GM23338 (cell line): ENCODE measurements at regions not wholly inside any gene's neighbourhood (a gene's known extent, or its start where the extent isn't known, plus 50 kb on each side); places are given as distances from the start of the nearest gene placed in this dataset.

Source experiments
- ATAC-seq: fragments of 200-7000 bp; cut with Tn5 transposase; 3 replicates; pipeline ENCODE4 v1.9.1; 2020
- DNase-seq: peaks from one replicate; pipeline ENCODE4 v3.0.0-alpha.2; 2015; ENCODE audit warnings: low spot score
- H2AFZ ChIP-seq: fragments of 200-600 bp; sonication (generic); 2 replicates; pipeline ENCODE4 v1.8.0; 2016; ENCODE audit warnings: antibody characterized with exemption, mild to moderate bottlenecking, moderate library complexity
- H3F3A ChIP-seq: fragments of 200-600 bp; sonication (generic); replicated peaks from 2 replicates; pipeline ENCODE4 v1.8.0; 2017; ENCODE audit warnings: antibody characterized with exemption, mixed run types, low read depth
- H3K27ac ChIP-seq: fragments of 200-600 bp; sonication (generic); 2 replicates; pipeline ENCODE4 v1.6.1; 2016; ENCODE audit warnings: low read depth
- H3K27me3 ChIP-seq: fragments of 200-600 bp; sonication (generic); 2 replicates; pipeline ENCODE4 v1.8.0; 2016; ENCODE audit warnings: mild to moderate bottlenecking, mixed run types, moderate library complexity; ENCODE audit not compliant: insufficient read depth
- H3K36me3 ChIP-seq: fragments of 200-600 bp; sonication (generic); 2 replicates; pipeline ENCODE4 v1.8.0; 2016; ENCODE audit warnings: mild to moderate bottlenecking; ENCODE audit not compliant: insufficient read depth
- H3K4me1 ChIP-seq: fragments of 200-600 bp; sonication (generic); 2 replicates; pipeline ENCODE4 v1.8.0; 2016; ENCODE audit warnings: mild to moderate bottlenecking, moderate library complexity; ENCODE audit not compliant: insufficient read depth
- H3K4me2 ChIP-seq: fragments of 200-600 bp; sonication (generic); 2 replicates; pipeline ENCODE4 v1.7.1; 2017; ENCODE audit warnings: mixed run types
- H3K4me3 ChIP-seq: fragments of 200-600 bp; sonication (generic); 2 replicates; pipeline ENCODE4 v1.6.1; 2016; ENCODE audit warnings: mixed run types
- H3K79me2 ChIP-seq: fragments of 200-600 bp; sonication (generic); replicated peaks from 2 replicates; pipeline ENCODE4 v1.8.0; 2017; ENCODE audit warnings: mild to moderate bottlenecking; ENCODE audit not compliant: insufficient read depth
- H3K9me2 ChIP-seq: fragments of 200-600 bp; sonication (generic); 2 replicates; pipeline ENCODE4 v1.8.0; 2017; ENCODE audit not compliant: insufficient read depth
- H4K20me1 ChIP-seq: fragments of 200-600 bp; sonication (generic); replicated peaks from 2 replicates; pipeline ENCODE4 v1.8.0; 2017; ENCODE audit warnings: mild to moderate bottlenecking; ENCODE audit not compliant: insufficient read depth
- H3K27ac Mint-ChIP-seq: 2 replicates; pipeline ENCODE4 v1.8.0; 2020; ENCODE audit warnings: inconsistent platforms, mild to moderate bottlenecking, moderate library complexity, mixed read lengths
- H3K27me3 Mint-ChIP-seq: 3 replicates; pipeline ENCODE4 v1.8.0; 2022; ENCODE audit warnings: low read depth, mild to moderate bottlenecking, moderate library complexity, mixed read lengths, inconsistent platforms; ENCODE audit not compliant: insufficient read depth, poor library complexity
- H3K36me3 Mint-ChIP-seq: 3 replicates; pipeline ENCODE4 v1.8.0; 2021; ENCODE audit warnings: low read depth, mild to moderate bottlenecking, inconsistent platforms, moderate library complexity, mixed read lengths
- H3K4me1 Mint-ChIP-seq: 3 replicates; pipeline ENCODE4 v1.8.0; 2020; ENCODE audit warnings: mild to moderate bottlenecking, inconsistent platforms, mixed read lengths
- H3K4me3 Mint-ChIP-seq: 3 replicates; pipeline ENCODE4 v1.8.0; 2021; ENCODE audit warnings: moderate library complexity, mild to moderate bottlenecking, inconsistent platforms, mixed read lengths
- H3K9me3 Mint-ChIP-seq: 3 replicates; pipeline ENCODE4 v1.8.0; 2020; ENCODE audit warnings: moderate library complexity, mild to moderate bottlenecking, inconsistent platforms, mixed read lengths
- CREB1 ChIP-seq: fragments of 250-450 bp; sonication (Bioruptor Pico); IDR thresholded peaks from 2 replicates; pipeline ENCODE4 v1.5.0; 2020; ENCODE audit warnings: low read depth, mild to moderate bottlenecking, moderate library complexity
- CTCF ChIP-seq, 2 experiments: fragments of 200-600 bp in 1 of 2; sonication (generic) in 1 of 2; conservative IDR thresholded peaks; 2 replicates each; pipeline versions ENCODE4 v1.5.1 to v1.6.1; 2016 to 2017; ENCODE audit warnings: antibody characterized with exemption in 2 of 2, low read depth in 2 of 2, mild to moderate bottlenecking in 2 of 2, moderate library complexity in 1 of 2
- ETS1 ChIP-seq: IDR thresholded peaks from 2 replicates; pipeline ENCODE4 v1.6.1; 2016; ENCODE audit warnings: antibody characterized with exemption
- EZH2 ChIP-seq: fragments of 200-600 bp; sonication (generic); IDR thresholded peaks from one replicate; pipeline ENCODE4 v1.8.0; 2017; ENCODE audit warnings: antibody characterized with exemption, mild to moderate bottlenecking, low read depth; ENCODE audit not compliant: unreplicated experiment
- EZH2phosphoT487 ChIP-seq: fragments of 200-600 bp; sonication (generic); IDR thresholded peaks from one replicate; pipeline ENCODE4 v1.8.1; 2018; ENCODE audit warnings: antibody characterized with exemption; ENCODE audit not compliant: unreplicated experiment
- JUNB ChIP-seq: IDR thresholded peaks from one replicate; pipeline ENCODE4 v1.6.1; 2016; ENCODE audit warnings: antibody characterized with exemption; ENCODE audit not compliant: unreplicated experiment
- NANOG ChIP-seq: IDR thresholded peaks from 2 replicates; pipeline ENCODE4 v1.6.1; 2016; ENCODE audit warnings: antibody characterized with exemption, borderline replicate concordance
- POLR2AphosphoS5 ChIP-seq: IDR thresholded peaks from 2 replicates; pipeline ENCODE4 v1.6.1; 2016; ENCODE audit warnings: antibody characterized with exemption, low read depth
- REST ChIP-seq: IDR thresholded peaks from one replicate; pipeline ENCODE4 v1.6.1; 2018; ENCODE audit warnings: antibody characterized with exemption; ENCODE audit not compliant: unreplicated experiment
- STAT1 ChIP-seq: IDR thresholded peaks from one replicate; pipeline ENCODE4 v1.6.1; 2016; ENCODE audit warnings: antibody characterized with exemption; ENCODE audit not compliant: unreplicated experiment
- ZNF114 ChIP-seq: fragments of 250-450 bp; sonication (Bioruptor Pico); IDR thresholded peaks from 2 replicates; pipeline ENCODE4 v1.5.0; 2020; ENCODE audit warnings: mild to moderate bottlenecking, moderate library complexity
- ZNF331 ChIP-seq: fragments of 250-450 bp; sonication (Bioruptor Pico); IDR thresholded peaks from 2 replicates; pipeline ENCODE4 v1.5.0; 2020; ENCODE audit warnings: low read depth, mild to moderate bottlenecking, moderate library complexity
- TF ChIP-seq, protein P1 (sequence below): fragments of 250-450 bp; sonication (Bioruptor Pico); IDR thresholded peaks from 2 replicates; pipeline ENCODE4 v1.5.0; 2020; ENCODE audit warnings: mild to moderate bottlenecking, moderate library complexity

- Mint-ChIP-seq H3K9me3 (no peaks in the 10 kb centered on the region), H3K27ac (no peak overlapping the region), H3K4me1 (0 out of 3 replicates have a peak, but pooled peaks cover 2% of the 10 kb centered on the region), H3K4me3 (no peak overlapping the region), H3K27me3 (no peaks in the 10 kb centered on the region), H3K36me3 (no peaks in the 10 kb centered on the region)
- Histone ChIP-seq H3K79me2 (no peaks in the 10 kb centered on the region), H4K20me1 (no peaks in the 10 kb centered on the region), H3K4me3 (no peak overlapping the region), H3K36me3 (no peaks in the 10 kb centered on the region), H3K4me1 (no peaks in the 10 kb centered on the region), H3F3A (no peaks in the 10 kb centered on the region), H3K9me2 (no peaks in the 10 kb centered on the region), H3K27me3 (no peaks in the 10 kb centered on the region), H3K4me2 (no peak overlapping the region), H3K27ac (no peak overlapping the region), H2AFZ (no peak overlapping the region)
- no peak for TF ChIP-seq CREB1 (CRISPR knock-in tag)
- TF ChIP-seq ZNF331 (CRISPR knock-in tag): no peak
- no peak for TF ChIP-seq JUNB
- no peak for TF ChIP-seq EZH2
- TF ChIP-seq STAT1: no peak
- TF ChIP-seq ETS1: no peak
- no peak for TF ChIP-seq EZH2phosphoT487
- TF ChIP-seq NANOG: no peak
- no peak for TF ChIP-seq ZNF114 (CRISPR knock-in tag)
- no peak for TF ChIP-seq POLR2AphosphoS5
- no peak for TF ChIP-seq REST
- TF ChIP-seq CTCF (conservative IDR thresholded peaks at IDR 0.05; ENCODE audit: low read depth in 2 of 2): no peak
- TF ChIP-seq, protein P1, sequence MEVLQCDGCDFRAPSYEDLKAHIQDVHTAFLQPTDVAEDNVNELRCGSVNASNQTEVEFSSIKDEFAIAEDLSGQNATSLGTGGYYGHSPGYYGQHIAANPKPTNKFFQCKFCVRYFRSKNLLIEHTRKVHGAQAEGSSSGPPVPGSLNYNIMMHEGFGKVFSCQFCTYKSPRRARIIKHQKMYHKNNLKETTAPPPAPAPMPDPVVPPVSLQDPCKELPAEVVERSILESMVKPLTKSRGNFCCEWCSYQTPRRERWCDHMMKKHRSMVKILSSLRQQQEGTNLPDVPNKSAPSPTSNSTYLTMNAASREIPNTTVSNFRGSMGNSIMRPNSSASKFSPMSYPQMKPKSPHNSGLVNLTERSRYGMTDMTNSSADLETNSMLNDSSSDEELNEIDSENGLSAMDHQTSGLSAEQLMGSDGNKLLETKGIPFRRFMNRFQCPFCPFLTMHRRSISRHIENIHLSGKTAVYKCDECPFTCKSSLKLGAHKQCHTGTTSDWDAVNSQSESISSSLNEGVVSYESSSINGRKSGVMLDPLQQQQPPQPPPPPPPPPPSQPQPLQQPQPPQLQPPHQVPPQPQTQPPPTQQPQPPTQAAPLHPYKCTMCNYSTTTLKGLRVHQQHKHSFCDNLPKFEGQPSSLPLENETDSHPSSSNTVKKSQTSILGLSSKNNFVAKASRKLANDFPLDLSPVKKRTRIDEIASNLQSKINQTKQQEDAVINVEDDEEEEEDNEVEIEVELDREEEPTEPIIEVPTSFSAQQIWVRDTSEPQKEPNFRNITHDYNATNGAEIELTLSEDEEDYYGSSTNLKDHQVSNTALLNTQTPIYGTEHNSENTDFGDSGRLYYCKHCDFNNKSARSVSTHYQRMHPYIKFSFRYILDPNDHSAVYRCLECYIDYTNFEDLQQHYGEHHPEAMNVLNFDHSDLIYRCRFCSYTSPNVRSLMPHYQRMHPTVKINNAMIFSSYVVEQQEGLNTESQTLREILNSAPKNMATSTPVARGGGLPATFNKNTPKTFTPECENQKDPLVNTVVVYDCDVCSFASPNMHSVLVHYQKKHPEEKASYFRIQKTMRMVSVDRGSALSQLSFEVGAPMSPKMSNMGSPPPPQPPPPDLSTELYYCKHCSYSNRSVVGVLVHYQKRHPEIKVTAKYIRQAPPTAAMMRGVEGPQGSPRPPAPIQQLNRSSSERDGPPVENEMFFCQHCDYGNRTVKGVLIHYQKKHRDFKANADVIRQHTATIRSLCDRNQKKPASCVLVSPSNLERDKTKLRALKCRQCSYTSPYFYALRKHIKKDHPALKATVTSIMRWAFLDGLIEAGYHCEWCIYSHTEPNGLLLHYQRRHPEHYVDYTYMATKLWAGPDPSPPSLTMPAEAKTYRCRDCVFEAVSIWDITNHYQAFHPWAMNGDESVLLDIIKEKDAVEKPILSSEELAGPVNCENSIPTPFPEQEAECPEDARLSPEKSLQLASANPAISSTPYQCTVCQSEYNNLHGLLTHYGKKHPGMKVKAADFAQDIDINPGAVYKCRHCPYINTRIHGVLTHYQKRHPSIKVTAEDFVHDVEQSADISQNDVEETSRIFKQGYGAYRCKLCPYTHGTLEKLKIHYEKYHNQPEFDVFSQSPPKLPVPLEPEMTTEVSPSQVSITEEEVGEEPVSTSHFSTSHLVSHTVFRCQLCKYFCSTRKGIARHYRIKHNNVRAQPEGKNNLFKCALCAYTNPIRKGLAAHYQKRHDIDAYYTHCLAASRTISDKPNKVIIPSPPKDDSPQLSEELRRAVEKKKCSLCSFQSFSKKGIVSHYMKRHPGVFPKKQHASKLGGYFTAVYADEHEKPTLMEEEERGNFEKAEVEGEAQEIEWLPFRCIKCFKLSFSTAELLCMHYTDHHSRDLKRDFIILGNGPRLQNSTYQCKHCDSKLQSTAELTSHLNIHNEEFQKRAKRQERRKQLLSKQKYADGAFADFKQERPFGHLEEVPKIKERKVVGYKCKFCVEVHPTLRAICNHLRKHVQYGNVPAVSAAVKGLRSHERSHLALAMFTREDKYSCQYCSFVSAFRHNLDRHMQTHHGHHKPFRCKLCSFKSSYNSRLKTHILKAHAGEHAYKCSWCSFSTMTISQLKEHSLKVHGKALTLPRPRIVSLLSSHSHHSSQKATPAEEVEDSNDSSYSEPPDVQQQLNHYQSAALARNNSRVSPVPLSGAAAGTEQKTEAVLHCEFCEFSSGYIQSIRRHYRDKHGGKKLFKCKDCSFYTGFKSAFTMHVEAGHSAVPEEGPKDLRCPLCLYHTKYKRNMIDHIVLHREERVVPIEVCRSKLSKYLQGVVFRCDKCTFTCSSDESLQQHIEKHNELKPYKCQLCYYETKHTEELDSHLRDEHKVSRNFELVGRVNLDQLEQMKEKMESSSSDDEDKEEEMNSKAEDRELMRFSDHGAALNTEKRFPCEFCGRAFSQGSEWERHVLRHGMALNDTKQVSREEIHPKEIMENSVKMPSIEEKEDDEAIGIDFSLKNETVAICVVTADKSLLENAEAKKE (CRISPR knock-in tag): no peak
- ATAC-seq (no peak), DNase-seq (no peak)
Measured at GRCh38 chr1:168788258-168788657, 59.3 kb upstream of the DPT start.
